ENCODE measurements at regions not wholly inside any gene's neighbourhood (a gene's known extent, or its start where the extent isn't known, plus 50 kb on each side); places are given as distances from the start of the nearest gene placed in this dataset.

DNA sequence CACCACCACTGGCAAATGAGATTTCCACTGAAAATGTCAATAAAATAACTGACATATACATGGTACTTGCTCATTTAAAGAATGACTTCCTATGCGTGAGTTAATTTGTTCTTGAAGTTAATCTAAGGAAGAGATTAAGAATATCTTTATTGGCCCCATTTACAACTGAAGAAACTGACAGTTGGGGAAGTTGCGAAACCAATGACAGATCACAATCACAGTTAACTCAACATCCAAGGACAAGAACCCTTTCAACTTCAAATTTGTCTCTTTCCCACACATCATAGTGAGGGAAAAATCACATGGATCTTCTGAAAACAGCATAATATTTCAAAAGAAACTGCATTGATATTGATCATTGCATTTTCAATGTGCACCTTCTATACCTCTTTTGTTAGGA is 565.4 kb downstream of the IRS1 start:
- Histone ChIP-seq H3K9me3 (ENCODE audit: insufficient read depth, low read length) (no peaks in the 10 kb centered on the region), H3K36me3 (ENCODE audit: insufficient read depth, insufficient read length, low read length) (no peaks in the 10 kb centered on the region), H3K4me1 (ENCODE audit: insufficient read depth, insufficient read length) (no peaks in the 10 kb centered on the region), H3K4me3 (ENCODE audit: insufficient read length, low read depth) (no peak overlapping the region), H3K27me3 (ENCODE audit: insufficient read depth, insufficient read length) (no peaks in the 10 kb centered on the region), H3K9ac (ENCODE audit: insufficient read length, low read depth) (no peak overlapping the region)
- DNase-seq (ENCODE audit: low read depth, low spot score), result no peak
- TF ChIP-seq SUZ12 (IDR thresholded peaks at IDR 0.05; ENCODE audit: extremely low read depth, insufficient read depth, insufficient read length) (no peak), YY1 (IDR thresholded peaks at IDR 0.05; ENCODE audit: insufficient read depth, insufficient read length) (no peak), ZNF274 (IDR thresholded peaks at IDR 0.05; ENCODE audit: low read depth, low read length) (no peak)

- no peak overlapping the region for H3K9ac ChIP-seq (ENCODE audit: insufficient read length, low read depth)
- no peaks in the 10 kb centered on the region for H3K36me3 ChIP-seq (ENCODE audit: insufficient read depth, insufficient read length, low read length)
- DNase-seq (ENCODE audit: low read depth, low spot score), result no peak
- no peak overlapping the region for H3K4me3 ChIP-seq (ENCODE audit: insufficient read length, low read depth)
- H3K9me3 ChIP-seq (ENCODE audit: insufficient read depth, low read length), result no peaks in the 10 kb centered on the region
- no peaks in the 10 kb centered on the region for H3K27me3 ChIP-seq (ENCODE audit: insufficient read depth, insufficient read length)
- TF ChIP-seq YY1 (IDR thresholded peaks at IDR 0.05; ENCODE audit: insufficient read depth, insufficient read length) (no peak), ZNF274 (IDR thresholded peaks at IDR 0.05; ENCODE audit: low read depth, low read length) (no peak), SUZ12 (IDR thresholded peaks at IDR 0.05; ENCODE audit: extremely low read depth, insufficient read depth, insufficient read length) (no peak)
- H3K4me1 ChIP-seq (ENCODE audit: insufficient read depth, insufficient read length), result no peaks in the 10 kb centered on the region
Measured at GRCh38 chr2:226233388-226233787, 566.2 kb downstream of the IRS1 start.

DNA sequence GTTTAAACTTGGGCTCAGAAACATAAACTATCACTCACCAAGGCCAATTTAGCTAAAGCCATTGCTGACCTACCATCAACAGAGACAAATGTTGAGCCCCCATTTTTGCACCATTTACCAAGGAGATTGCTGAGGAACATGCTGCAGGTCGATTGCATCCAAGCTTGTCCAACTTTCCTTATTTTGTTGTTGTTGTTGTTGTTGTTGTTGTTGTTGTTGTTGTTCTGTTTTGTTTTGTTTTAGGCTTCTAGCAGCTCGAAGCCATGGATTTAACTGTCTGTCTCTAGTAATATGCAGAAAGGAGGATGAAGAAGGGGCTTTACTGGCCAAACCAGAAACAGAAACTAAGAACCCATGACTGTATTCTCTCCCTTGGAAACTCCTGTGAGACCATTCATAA is 571.5 kb downstream of the IRS1 start:
- Histone ChIP-seq H3K9me3 (ENCODE audit: insufficient read depth, low read length) (no peaks in the 10 kb centered on the region), H3K4me1 (ENCODE audit: insufficient read depth, insufficient read length) (no peaks in the 10 kb centered on the region), H3K4me3 (ENCODE audit: insufficient read length, low read depth) (no peak overlapping the region), H3K27me3 (ENCODE audit: insufficient read depth, insufficient read length) (no peaks in the 10 kb centered on the region), H3K36me3 (ENCODE audit: insufficient read depth, insufficient read length, low read length) (no peaks in the 10 kb centered on the region), H3K9ac (ENCODE audit: insufficient read length, low read depth) (no peak overlapping the region)
- DNase-seq (ENCODE audit: low read depth, low spot score), result no peak
- TF ChIP-seq SUZ12 (IDR thresholded peaks at IDR 0.05; ENCODE audit: extremely low read depth, insufficient read depth, insufficient read length), result no peak
- no peak for TF ChIP-seq YY1 (IDR thresholded peaks at IDR 0.05; ENCODE audit: insufficient read depth, insufficient read length)
- TF ChIP-seq ZNF274 (IDR thresholded peaks at IDR 0.05; ENCODE audit: low read depth, low read length), result no peak

DNA sequence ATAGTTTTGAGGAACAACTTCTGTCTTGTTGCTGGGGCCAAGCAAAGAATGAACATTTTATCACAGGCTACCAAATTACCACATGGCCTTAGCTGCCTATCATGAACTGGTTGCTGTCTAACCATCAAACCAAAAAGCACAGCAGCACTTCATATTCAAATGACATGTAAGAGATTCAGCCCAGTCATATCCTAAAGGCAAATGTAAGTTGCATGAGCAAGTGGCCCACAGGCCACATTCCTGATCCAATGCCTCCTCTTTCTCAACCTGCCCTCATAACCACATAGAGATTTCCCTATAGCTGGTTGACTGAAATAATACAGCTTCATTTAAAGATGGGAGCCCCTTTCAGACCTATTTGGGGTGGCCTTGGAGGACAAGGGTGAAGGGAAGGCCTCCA is 572.3 kb downstream of the IRS1 start:
- Histone ChIP-seq H3K4me1 (ENCODE audit: insufficient read depth, insufficient read length) (no peaks in the 10 kb centered on the region), H3K9me3 (ENCODE audit: insufficient read depth, low read length) (no peaks in the 10 kb centered on the region), H3K4me3 (ENCODE audit: insufficient read length, low read depth) (no peak overlapping the region), H3K9ac (ENCODE audit: insufficient read length, low read depth) (no peak overlapping the region), H3K27me3 (ENCODE audit: insufficient read depth, insufficient read length) (no peaks in the 10 kb centered on the region), H3K36me3 (ENCODE audit: insufficient read depth, insufficient read length, low read length) (no peaks in the 10 kb centered on the region)
- DNase-seq (ENCODE audit: low read depth, low spot score), result no peak
- TF ChIP-seq ZNF274 (IDR thresholded peaks at IDR 0.05; ENCODE audit: low read depth, low read length) (no peak), YY1 (IDR thresholded peaks at IDR 0.05; ENCODE audit: insufficient read depth, insufficient read length) (no peak), SUZ12 (IDR thresholded peaks at IDR 0.05; ENCODE audit: extremely low read depth, insufficient read depth, insufficient read length) (no peak)

- no peaks in the 10 kb centered on the region for H3K9me3 ChIP-seq (ENCODE audit: insufficient read depth, low read length)
- H3K36me3 ChIP-seq (ENCODE audit: insufficient read depth, insufficient read length, low read length), result no peaks in the 10 kb centered on the region
- H3K27me3 ChIP-seq (ENCODE audit: insufficient read depth, insufficient read length), result no peaks in the 10 kb centered on the region
- no peak overlapping the region for H3K4me3 ChIP-seq (ENCODE audit: insufficient read length, low read depth)
- DNase-seq (ENCODE audit: low read depth, low spot score), result no peak
- no peaks in the 10 kb centered on the region for H3K4me1 ChIP-seq (ENCODE audit: insufficient read depth, insufficient read length)
- TF ChIP-seq ZNF274 (IDR thresholded peaks at IDR 0.05; ENCODE audit: low read depth, low read length) (no peak), YY1 (IDR thresholded peaks at IDR 0.05; ENCODE audit: insufficient read depth, insufficient read length) (no peak), SUZ12 (IDR thresholded peaks at IDR 0.05; ENCODE audit: extremely low read depth, insufficient read depth, insufficient read length) (no peak)
- no peak overlapping the region for H3K9ac ChIP-seq (ENCODE audit: insufficient read length, low read depth)
Measured at GRCh38 chr2:226223704-226224103, 575.9 kb downstream of the IRS1 start.

DNA sequence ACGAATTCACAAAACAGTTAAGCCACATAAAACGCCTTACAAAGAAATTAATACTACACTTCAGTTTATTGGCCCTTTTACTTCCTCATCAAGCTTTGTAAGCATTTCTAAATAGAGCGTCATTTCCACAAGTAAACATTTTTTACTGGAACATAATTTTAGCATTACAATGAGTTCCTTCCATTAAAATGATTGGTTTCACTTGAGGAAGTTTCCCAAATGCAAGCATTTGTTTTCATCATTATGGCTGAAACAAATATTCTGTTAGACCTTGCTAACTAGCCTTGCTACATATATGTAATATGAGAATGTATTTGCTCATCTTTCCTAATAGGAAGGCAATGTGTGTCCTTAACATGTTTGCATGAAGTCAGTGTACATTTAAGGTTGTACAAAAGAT is 579.1 kb downstream of the IRS1 start:
- no peak for TF ChIP-seq YY1 (IDR thresholded peaks at IDR 0.05; ENCODE audit: insufficient read depth, insufficient read length)
- TF ChIP-seq SUZ12 (IDR thresholded peaks at IDR 0.05; ENCODE audit: extremely low read depth, insufficient read depth, insufficient read length), result no peak
- TF ChIP-seq ZNF274 (IDR thresholded peaks at IDR 0.05; ENCODE audit: low read depth, low read length), result no peak
- Histone ChIP-seq H3K9ac (ENCODE audit: insufficient read length, low read depth) (no peak overlapping the region), H3K27me3 (ENCODE audit: insufficient read depth, insufficient read length) (no peaks in the 10 kb centered on the region), H3K4me3 (ENCODE audit: insufficient read length, low read depth) (no peak overlapping the region), H3K36me3 (ENCODE audit: insufficient read depth, insufficient read length, low read length) (no peaks in the 10 kb centered on the region), H3K9me3 (ENCODE audit: insufficient read depth, low read length) (no peaks in the 10 kb centered on the region), H3K4me1 (ENCODE audit: insufficient read depth, insufficient read length) (no peaks in the 10 kb centered on the region)
- no peak for DNase-seq (ENCODE audit: low read depth, low spot score)

GRCh38 chr2:226217191-226217590 is 582.4 kb downstream of the IRS1 start:
- Histone ChIP-seq H3K27me3 (ENCODE audit: insufficient read depth, insufficient read length) (no peaks in the 10 kb centered on the region), H3K36me3 (ENCODE audit: insufficient read depth, insufficient read length, low read length) (no peaks in the 10 kb centered on the region), H3K4me1 (ENCODE audit: insufficient read depth, insufficient read length) (no peaks in the 10 kb centered on the region), H3K9me3 (ENCODE audit: insufficient read depth, low read length) (no peaks in the 10 kb centered on the region), H3K9ac (ENCODE audit: insufficient read length, low read depth) (no peak overlapping the region), H3K4me3 (ENCODE audit: insufficient read length, low read depth) (no peak overlapping the region)
- TF ChIP-seq SUZ12 (IDR thresholded peaks at IDR 0.05; ENCODE audit: extremely low read depth, insufficient read depth, insufficient read length), result no peak
- TF ChIP-seq YY1 (IDR thresholded peaks at IDR 0.05; ENCODE audit: insufficient read depth, insufficient read length), result no peak
- no peak for TF ChIP-seq ZNF274 (IDR thresholded peaks at IDR 0.05; ENCODE audit: low read depth, low read length)
- DNase-seq (ENCODE audit: low read depth, low spot score), result no peak

- Histone ChIP-seq H3K27me3 (ENCODE audit: insufficient read depth, insufficient read length) (no peaks in the 10 kb centered on the region), H3K9me3 (ENCODE audit: insufficient read depth, low read length) (no peaks in the 10 kb centered on the region), H3K9ac (ENCODE audit: insufficient read length, low read depth) (no peak overlapping the region), H3K4me1 (ENCODE audit: insufficient read depth, insufficient read length) (no peaks in the 10 kb centered on the region), H3K4me3 (ENCODE audit: insufficient read length, low read depth) (no peak overlapping the region), H3K36me3 (ENCODE audit: insufficient read depth, insufficient read length, low read length) (no peaks in the 10 kb centered on the region)
- no peak for DNase-seq (ENCODE audit: low read depth, low spot score)
- TF ChIP-seq ZNF274 (IDR thresholded peaks at IDR 0.05; ENCODE audit: low read depth, low read length) (no peak), SUZ12 (IDR thresholded peaks at IDR 0.05; ENCODE audit: extremely low read depth, insufficient read depth, insufficient read length) (no peak), YY1 (IDR thresholded peaks at IDR 0.05; ENCODE audit: insufficient read depth, insufficient read length) (no peak)
Measured at GRCh38 chr2:226216575-226216974, 583.0 kb downstream of the IRS1 start.
